IMR-90 (cell line): ENCODE measurements at regions not wholly inside any gene's neighbourhood (a gene's known extent, or its start where the extent isn't known, plus 50 kb on each side); places are given as distances from the start of the nearest gene placed in this dataset.

Experiments
- ATAC-seq: fragments of 200-7000 bp; cut with Tn5 transposase; 2 replicates; pipeline ENCODE4 v1.9.1; 2020; ENCODE audit warnings: low read depth, mild to moderate bottlenecking, moderate library complexity
- BruUV-seq: library from RNA; stranded (reverse); fragments of 400-500 nt; replicated peaks from 2 replicates; lab custom pipeline; 2021; lab: Mats Ljungman, UMichigan
- CTCF ChIA-PET: fragments of 300-600 bp; formaldehyde crosslinking; extraction: SDS; loops from one replicate; lab custom pipeline; 2021; ENCODE audit warnings: antibody characterized with exemption; lab: Yijun Ruan, JAX
- POLR2A ChIA-PET: fragments of 300-600 bp; sonication (Branson Sonifier 250); formaldehyde crosslinking; loops from one replicate; lab custom pipeline; 2022; ENCODE audit warnings: antibody characterized with exemption; ENCODE audit not compliant: unreplicated experiment; lab: Charles Lee
- DNase-seq: peaks from one replicate; pipeline ENCODE4 v3.0.0; 2013
- H2AFZ ChIP-seq: replicated peaks from 2 replicates; pipeline ENCODE3; 2013; ENCODE audit warnings: low read length, mild to moderate bottlenecking; ENCODE audit not compliant: poor library complexity
- H2AK5ac ChIP-seq: 2 replicates; pipeline ENCODE4 v1.6.1; 2013; ENCODE audit warnings: low read depth, low read length, inconsistent platforms
- H2AK9ac ChIP-seq: replicated peaks from 2 replicates; pipeline ENCODE3; 2013; ENCODE audit warnings: mild to moderate bottlenecking, low read depth, low read length, moderate library complexity; ENCODE audit not compliant: poor library complexity
- H2BK120ac ChIP-seq: 2 replicates; pipeline ENCODE4 v1.6.1; 2013; ENCODE audit warnings: low read depth, low read length, inconsistent platforms
- H2BK15ac ChIP-seq: 3 replicates; pipeline ENCODE4 v1.6.1; 2013; ENCODE audit warnings: low read depth, low read length, inconsistent platforms
- H2BK20ac ChIP-seq: 2 replicates; pipeline ENCODE4 v1.6.1; 2013; ENCODE audit warnings: low read depth, mild to moderate bottlenecking, inconsistent platforms, low read length, moderate library complexity
- H2BK5ac ChIP-seq: 2 replicates; pipeline ENCODE4 v1.6.1; 2013; ENCODE audit warnings: mild to moderate bottlenecking, low read depth, low read length, inconsistent platforms; ENCODE audit not compliant: poor library complexity, severe bottlenecking
- H3K14ac ChIP-seq: replicated peaks from 2 replicates; pipeline ENCODE4 v1.6.1; 2013; ENCODE audit warnings: low read depth, low read length, inconsistent platforms
- H3K18ac ChIP-seq: 2 replicates; pipeline ENCODE4 v1.6.1; 2013; ENCODE audit warnings: low read depth, low read length, control low read depth
- H3K23ac ChIP-seq: 2 replicates; pipeline ENCODE4 v1.6.1; 2013; ENCODE audit warnings: low read depth, low read length, inconsistent platforms
- H3K27ac ChIP-seq: 2 replicates; pipeline ENCODE4 v1.5.1; 2013; ENCODE audit warnings: mild to moderate bottlenecking, control low read depth, low read length; ENCODE audit not compliant: insufficient read depth
- H3K27me3 ChIP-seq: 2 replicates; pipeline ENCODE4 v1.6.1; 2013; ENCODE audit warnings: low read length; ENCODE audit not compliant: control insufficient read depth, insufficient read depth
- H3K36me3 ChIP-seq: 2 replicates; pipeline ENCODE4 v1.6.1; 2013; ENCODE audit warnings: low read length, mixed read lengths; ENCODE audit not compliant: control insufficient read depth, insufficient read depth
- H3K4ac ChIP-seq: 2 replicates; pipeline ENCODE4 v1.6.1; 2013; ENCODE audit warnings: low read depth, low read length, inconsistent platforms
- H3K4me1 ChIP-seq: 2 replicates; pipeline ENCODE4 v1.6.1; 2013; ENCODE audit warnings: low read length, mixed read lengths; ENCODE audit not compliant: control insufficient read depth, insufficient read depth
- H3K4me2 ChIP-seq: 2 replicates; pipeline ENCODE4 v1.6.1; 2013; ENCODE audit warnings: low read depth, mild to moderate bottlenecking, control low read depth, low read length, moderate library complexity
- H3K4me3 ChIP-seq: 2 replicates; pipeline ENCODE4 v1.5.1; 2013; ENCODE audit warnings: low read depth, mild to moderate bottlenecking, control low read depth, low read length, moderate library complexity; ENCODE audit not compliant: insufficient read depth
- H3K56ac ChIP-seq: 2 replicates; pipeline ENCODE4 v1.6.1; 2013; ENCODE audit warnings: low read length, inconsistent platforms; ENCODE audit not compliant: insufficient read depth; ENCODE audit errors: extremely low read depth
- H3K79me1 ChIP-seq, 2 experiments: 2 replicates each; pipeline ENCODE4 v1.6.1; 2013; ENCODE audit warnings: low read length in 2 of 2, inconsistent platforms in 1 of 2, low read depth in 1 of 2
- H3K9ac ChIP-seq: 2 replicates; pipeline ENCODE4 v1.6.1; 2013; ENCODE audit warnings: low read depth, low read length, control low read depth
- H3K9me1 ChIP-seq: 2 replicates; pipeline ENCODE4 v1.6.1; 2013; ENCODE audit warnings: low read length, inconsistent platforms; ENCODE audit not compliant: insufficient read depth
- H3K9me3 ChIP-seq: 2 replicates; pipeline ENCODE4 v1.6.1; 2013; ENCODE audit warnings: low read length; ENCODE audit not compliant: control insufficient read depth, insufficient read depth
- H4K20me1 ChIP-seq: 2 replicates; pipeline ENCODE4 v1.6.1; 2013; ENCODE audit warnings: low read length, inconsistent platforms; ENCODE audit not compliant: insufficient read depth
- H4K5ac ChIP-seq: 2 replicates; pipeline ENCODE4 v1.6.1; 2013; ENCODE audit warnings: mild to moderate bottlenecking, low read depth, low read length, control low read depth
- H4K8ac ChIP-seq, 2 experiments: 2 replicates each; pipeline ENCODE4 v1.6.1; 2013; ENCODE audit warnings: low read depth in 2 of 2, low read length in 2 of 2, control low read depth in 1 of 2, inconsistent platforms in 1 of 2
- H4K91ac ChIP-seq: 2 replicates; pipeline ENCODE4 v1.6.1; 2013; ENCODE audit warnings: low read depth, low read length, inconsistent platforms; ENCODE audit not compliant: insufficient read depth
- ELK1 ChIP-seq: fragments of 150-350 bp; IDR thresholded peaks from 2 replicates; pipeline ENCODE4 v1.6.1; 2016; ENCODE audit warnings: low read depth, mild to moderate bottlenecking, low read length, moderate library complexity, borderline replicate concordance
- MAFK ChIP-seq: IDR thresholded peaks from 2 replicates; pipeline ENCODE4 v1.6.1; 2012; ENCODE audit warnings: low read depth, low read length, improper control_type of control experiment
- RCOR1 ChIP-seq: IDR thresholded peaks from 2 replicates; pipeline ENCODE4 v1.6.1; 2012; ENCODE audit warnings: mild to moderate bottlenecking, low read length, improper control_type of control experiment; ENCODE audit not compliant: insufficient replicate concordance
- RFX5 ChIP-seq: IDR thresholded peaks from 2 replicates; pipeline ENCODE4 v1.8.0; 2012; ENCODE audit warnings: low read depth, mild to moderate bottlenecking, low read length, moderate library complexity
- SMC3 ChIP-seq: fragments of 150-350 bp; IDR thresholded peaks from 2 replicates; pipeline ENCODE4 v1.6.1; 2016; ENCODE audit warnings: low read depth, mild to moderate bottlenecking, antibody characterized with exemption, low read length, moderate library complexity
- WGBS, 2 experiments: methylation state at CpG; one replicate each; pipeline versions ENCODE4 v1.1.5 to v1.1.7; 2013; ENCODE audit warnings: missing lambda C conversion rate in 2 of 2; ENCODE audit not compliant: insufficient read length in 1 of 2; ENCODE audit errors: extremely low coverage in 2 of 2; 5-methylcytosine and 5-hydroxymethylcytosine counted together
- dilution Hi-C: fragments of 300-500 bp; cut with HindIII; formaldehyde crosslinking; loops from one replicate; pipeline ENCODE4 v1.14.3; 2018; ENCODE audit warnings: low sequenced_read_pairs; ENCODE audit not compliant: unreplicated experiment
- in situ Hi-C: fragments of 300-500 bp; cut with MboI; formaldehyde crosslinking; loops from 3 replicates; pipeline ENCODE4 v1.14.3; 2019; ENCODE audit warnings: low sequenced_read_pairs, inconsistent platforms, mixed read lengths
- intact Hi-C: fragments of 100-400 bp; cut with micrococcal nuclease; formaldehyde crosslinking; loops from 2 replicates; pipeline ENCODE4 v1.10.0; 2022

DNA sequence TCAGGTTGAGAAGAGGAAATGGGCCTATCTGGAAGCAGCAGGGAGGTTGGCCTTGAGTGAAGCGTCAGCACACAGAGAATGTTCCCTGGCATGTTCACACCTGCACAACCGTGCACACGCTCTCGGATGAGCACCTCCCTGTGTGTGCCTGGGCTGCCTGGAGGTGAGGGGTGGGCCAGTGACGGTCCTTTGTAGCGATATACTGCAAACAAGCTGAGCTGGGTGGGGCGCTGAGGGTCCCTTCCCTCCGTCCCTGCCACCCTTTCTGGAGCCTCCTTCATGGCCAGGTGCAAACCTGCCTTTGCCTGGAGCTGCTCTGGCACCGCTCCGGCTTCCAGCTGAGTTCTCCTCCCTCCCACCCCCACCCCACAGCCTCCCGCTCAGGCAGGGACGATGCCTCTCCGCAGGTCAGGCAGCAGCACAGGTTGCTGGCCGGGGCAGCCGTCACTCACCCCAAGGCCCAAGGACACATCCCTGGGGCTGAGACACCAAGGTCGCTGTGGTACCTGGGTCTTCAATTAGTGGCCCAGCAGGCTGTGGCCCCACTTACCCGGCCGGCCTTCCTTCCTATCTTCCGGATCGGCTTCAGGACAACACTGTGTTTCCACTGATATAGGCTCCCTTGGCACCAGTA lies 111.6 kb downstream of the ERMARD start:
- dilution Hi-C loops (no loop called here), in situ Hi-C loops (no loop called here), intact Hi-C loops (no loop called here)
- CTCF ChIA-PET = no interaction called here
- Histone ChIP-seq H4K5ac (no peak overlapping the region), H3K27me3 (no peaks in the 10 kb centered on the region), H2BK15ac (no peak overlapping the region), H2BK20ac (no peak overlapping the region), H3K56ac (no peak overlapping the region), H3K4me3 (no peak overlapping the region), H2AK5ac (no peak overlapping the region), H4K91ac (no peak overlapping the region), H4K20me1 (no peaks in the 10 kb centered on the region), H3K36me3 (no peaks in the 10 kb centered on the region), H3K79me1 (no peaks in the 10 kb centered on the region), H3K4ac (no peak overlapping the region), H3K27ac (no peak overlapping the region), H3K14ac (no peak overlapping the region), H4K8ac (no peak overlapping the region), H3K9me3 (peaks cover 57% of the 10 kb centered on the region), H2BK5ac (no peak overlapping the region), H3K9me1 (no peaks in the 10 kb centered on the region), H3K18ac (no peak overlapping the region), H2AFZ (peak overlapping the region; percentile 5), H2AK9ac (no peak overlapping the region), H3K4me2 (no peak overlapping the region), H2BK120ac (no peak overlapping the region), H3K4me1 (no peaks in the 10 kb centered on the region), H3K23ac (no peak overlapping the region), H3K9ac (no peak overlapping the region)
- 71% methylated on average over 6 of the region's 20 CpGs; no CpG with 5 or more reads in 1 of the 2 experiments for WGBS, 2 experiments
- no peak for DNase-seq
- no peak for TF ChIP-seq RCOR1
- no peak for TF ChIP-seq MAFK
- no peak for TF ChIP-seq ELK1
- TF ChIP-seq SMC3 = no peak
- no peak for TF ChIP-seq RFX5
- ATAC-seq = no peak
- POLR2A ChIA-PET = no interaction called here
- no TSS peak for BruUV-seq
